Neural progenitor cell (in vitro differentiated cells): ENCODE measurements at regions not wholly inside any gene's neighbourhood (a gene's known extent, or its start where the extent isn't known, plus 50 kb on each side); places are given as distances from the start of the nearest gene placed in this dataset.

Source experiments
- EZH2phosphoT487 ChIP-seq: fragments of 200-600 bp; sonication (generic); IDR thresholded peaks from 2 replicates; pipeline ENCODE4 v1.6.1; 2017; ENCODE audit warnings: antibody characterized with exemption
- TF ChIP-seq, protein P1 (sequence below): fragments of 200-600 bp; sonication (generic); IDR thresholded peaks from 2 replicates; pipeline ENCODE4 v1.5.1; 2017; ENCODE audit warnings: antibody characterized with exemption, mild to moderate bottlenecking

DNA sequence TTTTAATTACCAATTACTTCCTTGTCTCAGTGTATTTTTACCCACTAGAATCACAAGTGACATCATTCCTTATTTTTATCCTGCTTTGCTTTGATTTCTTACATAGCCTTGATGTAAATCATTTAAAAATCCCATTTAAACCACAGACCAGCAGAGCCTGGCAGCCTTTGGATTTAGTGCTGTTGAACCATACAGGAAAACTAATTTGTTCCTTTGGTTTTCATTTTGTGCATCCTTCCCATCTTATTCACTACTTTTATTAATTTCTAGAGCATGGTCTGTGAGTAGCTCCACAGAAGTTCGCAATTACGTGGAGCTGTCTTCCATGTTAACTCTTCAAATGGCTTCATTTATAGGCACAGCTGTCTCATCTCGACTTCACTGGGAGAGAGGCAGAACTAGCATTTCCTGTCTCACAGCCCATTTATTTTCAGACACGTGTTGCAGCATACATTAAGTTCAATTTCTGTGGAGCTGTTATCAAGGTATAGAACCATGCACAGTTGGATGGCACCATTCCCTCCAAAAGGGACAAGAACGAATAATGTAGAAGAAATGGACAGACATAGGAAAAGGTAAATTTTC is 235.3 kb downstream of the MRPL39 start:
- TF ChIP-seq, protein P1, sequence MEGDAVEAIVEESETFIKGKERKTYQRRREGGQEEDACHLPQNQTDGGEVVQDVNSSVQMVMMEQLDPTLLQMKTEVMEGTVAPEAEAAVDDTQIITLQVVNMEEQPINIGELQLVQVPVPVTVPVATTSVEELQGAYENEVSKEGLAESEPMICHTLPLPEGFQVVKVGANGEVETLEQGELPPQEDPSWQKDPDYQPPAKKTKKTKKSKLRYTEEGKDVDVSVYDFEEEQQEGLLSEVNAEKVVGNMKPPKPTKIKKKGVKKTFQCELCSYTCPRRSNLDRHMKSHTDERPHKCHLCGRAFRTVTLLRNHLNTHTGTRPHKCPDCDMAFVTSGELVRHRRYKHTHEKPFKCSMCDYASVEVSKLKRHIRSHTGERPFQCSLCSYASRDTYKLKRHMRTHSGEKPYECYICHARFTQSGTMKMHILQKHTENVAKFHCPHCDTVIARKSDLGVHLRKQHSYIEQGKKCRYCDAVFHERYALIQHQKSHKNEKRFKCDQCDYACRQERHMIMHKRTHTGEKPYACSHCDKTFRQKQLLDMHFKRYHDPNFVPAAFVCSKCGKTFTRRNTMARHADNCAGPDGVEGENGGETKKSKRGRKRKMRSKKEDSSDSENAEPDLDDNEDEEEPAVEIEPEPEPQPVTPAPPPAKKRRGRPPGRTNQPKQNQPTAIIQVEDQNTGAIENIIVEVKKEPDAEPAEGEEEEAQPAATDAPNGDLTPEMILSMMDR, result no peak
- TF ChIP-seq EZH2phosphoT487, result no peak
